BLaER1 treated with 17β-estradiol and CSF1 and Interleukin-3, amounts not matched to agents 10 nM and 100 nM (cell line): ENCODE measurements at regions not wholly inside any gene's neighbourhood (a gene's known extent, or its start where the extent isn't known, plus 50 kb on each side); places are given as distances from the start of the nearest gene placed in this dataset.

Experiments used
- H3K27ac ChIP-seq, 11 experiments: shearing (Covaris generic); formaldehyde crosslinking; 2 replicates each; pipeline ENCODE4 v1.8.1; 2022
- H3K27me3 ChIP-seq, 11 experiments: shearing (Covaris generic); formaldehyde crosslinking; 2 replicates each; pipeline ENCODE4 v1.8.1; 2022
- H3K36me3 ChIP-seq, 11 experiments: shearing (Covaris generic); formaldehyde crosslinking; 2 replicates each; pipeline ENCODE4 v1.8.1; 2022
- H3K4me1 ChIP-seq, 10 experiments: shearing (Covaris generic); formaldehyde crosslinking; 2 replicates each; pipeline ENCODE4 v1.8.1; 2022
- H3K4me2 ChIP-seq, 11 experiments: shearing (Covaris generic); formaldehyde crosslinking; 2 replicates each; pipeline ENCODE4 v1.8.1; 2022
- H3K4me3 ChIP-seq, 10 experiments: shearing (Covaris generic); formaldehyde crosslinking; 2 replicates each; pipeline ENCODE4 v1.8.1; 2022
- H3K9ac ChIP-seq, 11 experiments: shearing (Covaris generic); formaldehyde crosslinking; 2 replicates each; pipeline ENCODE4 v1.8.1; 2022
- H3K9me3 ChIP-seq, 11 experiments: shearing (Covaris generic); formaldehyde crosslinking; replicated peaks in 1 of 11; 2 replicates each; pipeline ENCODE4 v1.8.1; 2022
- H4K20me1 ChIP-seq, 11 experiments: shearing (Covaris generic); formaldehyde crosslinking; 2 replicates each; pipeline ENCODE4 v1.8.1; 2022
- Cebpa-rat ChIP-seq, 11 experiments: shearing (Covaris generic); IDR thresholded peaks; 2 replicates each; pipeline ENCODE4 v1.8.1; 2022

DNA sequence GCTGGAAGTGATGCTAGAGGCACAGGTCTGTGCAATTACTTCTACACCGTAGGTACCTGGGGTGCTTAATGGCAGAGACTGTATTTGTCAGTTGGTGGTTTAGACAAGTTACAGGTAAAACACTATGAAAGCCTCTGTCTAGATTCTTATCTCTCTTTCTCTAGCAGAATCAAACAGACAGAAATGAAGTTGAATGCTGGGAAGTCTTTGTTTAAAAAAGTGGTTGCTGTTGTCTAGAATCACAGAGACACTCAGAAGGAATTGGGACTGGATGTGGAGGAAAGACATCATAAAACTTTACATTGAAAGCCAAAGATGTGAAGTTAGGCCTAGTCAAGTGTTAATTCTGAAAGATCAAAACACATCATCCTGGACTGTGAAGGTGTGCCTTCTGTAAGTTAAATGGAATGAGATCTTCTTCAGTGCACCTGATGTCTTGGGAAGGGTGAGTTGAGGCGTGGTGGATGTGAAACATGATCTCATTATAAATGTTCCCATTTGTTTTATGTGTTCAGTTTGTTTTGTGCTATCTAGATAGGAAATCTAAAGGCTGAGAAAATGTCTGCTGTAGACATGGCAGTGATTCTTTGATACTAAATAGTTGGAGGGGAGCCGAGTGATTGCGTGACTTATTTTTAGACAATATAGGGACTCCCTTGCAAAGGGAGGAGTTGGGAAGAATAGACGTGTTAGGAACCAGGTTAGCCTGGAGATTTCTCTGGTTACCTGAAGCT lies 290.2 kb downstream of the SOX4 start:
- H3K36me3 ChIP-seq, result no peaks in the 10 kb centered on the region
- no peaks in the 10 kb centered on the region for H3K27me3 ChIP-seq
- H3K4me1 ChIP-seq, result no peaks in the 10 kb centered on the region
- H4K20me1 ChIP-seq, result no peaks in the 10 kb centered on the region
- no peak overlapping the region for H3K4me2 ChIP-seq
- H3K4me3 ChIP-seq, result no peak overlapping the region
- H3K27ac ChIP-seq, result no peak overlapping the region
- peaks cover 25 to 75% (median 60%) of the 10 kb centered on the region in 11 experiments for H3K9me3 ChIP-seq
- TF ChIP-seq Cebpa-rat (IDR thresholded peaks at IDR 0.05), result no peak
- no peak overlapping the region for H3K9ac ChIP-seq

DNA sequence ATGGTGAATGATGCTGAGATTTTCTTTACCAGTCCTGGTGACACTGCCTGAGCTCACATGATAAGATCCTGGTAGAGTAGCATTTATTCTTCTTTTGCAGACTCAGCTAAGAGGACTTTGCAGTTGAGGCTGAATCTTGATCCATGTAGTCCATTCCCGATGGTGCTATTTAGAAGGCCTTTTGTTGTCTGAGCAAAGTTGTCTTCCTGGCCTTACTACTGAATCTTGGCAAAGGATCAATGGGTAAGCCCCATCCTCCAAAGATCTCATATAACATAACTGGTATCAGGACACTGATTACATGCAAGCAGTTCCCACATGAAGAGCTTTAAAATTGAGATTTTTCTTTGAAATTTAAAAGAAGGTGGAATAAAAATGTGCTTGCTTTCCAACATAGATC lies 291.6 kb downstream of the SOX4 start:
- Histone ChIP-seq H3K36me3 (no peaks in the 10 kb centered on the region), H3K27ac (no peak overlapping the region), H4K20me1 (no peaks in the 10 kb centered on the region), H3K4me2 (no peak overlapping the region), H3K4me3 (no peak overlapping the region), H3K9me3 (peaks cover 17 to 70% (median 53%) of the 10 kb centered on the region in 11 experiments), H3K27me3 (no peaks in the 10 kb centered on the region), H3K4me1 (no peaks in the 10 kb centered on the region), H3K9ac (no peak overlapping the region)
- TF ChIP-seq Cebpa-rat (IDR thresholded peaks at IDR 0.05), result no peak

DNA sequence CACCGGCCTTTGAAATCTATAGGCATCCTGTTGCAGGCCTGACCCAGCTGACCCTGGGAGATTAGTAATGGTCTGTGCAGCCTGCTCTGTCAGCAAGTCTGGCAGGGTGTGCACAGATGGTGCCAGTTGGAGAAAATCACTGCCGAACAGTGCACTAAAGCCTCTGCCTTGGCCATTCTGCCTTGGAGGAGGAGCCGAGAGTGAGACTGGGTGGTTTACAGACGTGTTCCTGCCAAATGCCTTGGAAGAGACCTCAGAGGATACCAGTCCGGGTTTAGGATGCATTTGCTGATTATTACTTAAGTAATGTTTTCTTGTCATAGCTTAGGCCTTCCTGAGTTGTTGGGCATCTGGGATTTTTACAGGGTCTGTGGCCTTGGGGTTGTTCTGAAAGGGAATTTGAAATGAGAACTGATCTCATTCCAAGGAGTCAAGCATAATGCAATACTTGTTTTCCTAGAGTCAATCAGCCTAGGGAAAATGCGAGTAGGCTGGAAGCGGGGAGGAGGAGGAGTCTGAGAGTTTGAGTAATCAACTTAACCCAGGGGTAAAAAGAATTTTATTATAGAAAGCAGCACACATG lies 292.1 kb downstream of the SOX4 start:
- H3K9ac ChIP-seq, result no peak overlapping the region
- no peak overlapping the region for H3K27ac ChIP-seq
- no peaks in the 10 kb centered on the region for H3K4me1 ChIP-seq
- H3K36me3 ChIP-seq, result no peaks in the 10 kb centered on the region
- H3K4me3 ChIP-seq, result no peak overlapping the region
- H3K4me2 ChIP-seq, result no peak overlapping the region
- peaks cover 17 to 70% (median 51%) of the 10 kb centered on the region in 11 experiments for H3K9me3 ChIP-seq
- H4K20me1 ChIP-seq, result no peaks in the 10 kb centered on the region
- no peak for TF ChIP-seq Cebpa-rat (IDR thresholded peaks at IDR 0.05)
- H3K27me3 ChIP-seq, result no peaks in the 10 kb centered on the region

GRCh38 chr6:21886542-21887151 lies 293.1 kb downstream of the SOX4 start:
- Histone ChIP-seq H3K9me3 (peaks cover 17 to 69% (median 49%) of the 10 kb centered on the region in 11 experiments), H3K27me3 (no peaks in the 10 kb centered on the region), H3K9ac (no peak overlapping the region), H3K4me3 (no peak overlapping the region), H3K4me2 (no peak overlapping the region), H3K36me3 (no peaks in the 10 kb centered on the region), H3K4me1 (no peaks in the 10 kb centered on the region), H4K20me1 (no peaks in the 10 kb centered on the region), H3K27ac (no peak overlapping the region)
- TF ChIP-seq Cebpa-rat (IDR thresholded peaks at IDR 0.05), result no peak

GRCh38 chr6:21887231-21888185 lies 294.0 kb downstream of the SOX4 start:
- no peaks in the 10 kb centered on the region for H3K27me3 ChIP-seq
- no peak overlapping the region for H3K27ac ChIP-seq
- no peak overlapping the region for H3K4me3 ChIP-seq
- no peaks in the 10 kb centered on the region for H3K36me3 ChIP-seq
- no peak overlapping the region for H3K9ac ChIP-seq
- no peaks in the 10 kb centered on the region for H4K20me1 ChIP-seq
- H3K4me1 ChIP-seq, result no peaks in the 10 kb centered on the region
- peaks cover 17 to 64% (median 41%) of the 10 kb centered on the region in 11 experiments; a peak in 21 of 22 replicates for H3K9me3 ChIP-seq
- no peak for TF ChIP-seq Cebpa-rat (IDR thresholded peaks at IDR 0.05)
- H3K4me2 ChIP-seq, result no peak overlapping the region

GRCh38 chr6:21891080-21891479 lies 297.5 kb downstream of the SOX4 start:
- H3K4me1 ChIP-seq, result no peaks in the 10 kb centered on the region
- peaks cover 0 to 36% (median 19%) of the 10 kb centered on the region in 11 experiments; a peak in 16 of 22 replicates for H3K9me3 ChIP-seq
- TF ChIP-seq Cebpa-rat (IDR thresholded peaks at IDR 0.05), result no peak
- no peak overlapping the region for H3K27ac ChIP-seq
- H3K4me3 ChIP-seq, result no peak overlapping the region
- no peak overlapping the region for H3K4me2 ChIP-seq
- no peaks in the 10 kb centered on the region for H3K27me3 ChIP-seq
- H4K20me1 ChIP-seq, result no peaks in the 10 kb centered on the region
- no peak overlapping the region for H3K9ac ChIP-seq
- no peaks in the 10 kb centered on the region for H3K36me3 ChIP-seq

DNA sequence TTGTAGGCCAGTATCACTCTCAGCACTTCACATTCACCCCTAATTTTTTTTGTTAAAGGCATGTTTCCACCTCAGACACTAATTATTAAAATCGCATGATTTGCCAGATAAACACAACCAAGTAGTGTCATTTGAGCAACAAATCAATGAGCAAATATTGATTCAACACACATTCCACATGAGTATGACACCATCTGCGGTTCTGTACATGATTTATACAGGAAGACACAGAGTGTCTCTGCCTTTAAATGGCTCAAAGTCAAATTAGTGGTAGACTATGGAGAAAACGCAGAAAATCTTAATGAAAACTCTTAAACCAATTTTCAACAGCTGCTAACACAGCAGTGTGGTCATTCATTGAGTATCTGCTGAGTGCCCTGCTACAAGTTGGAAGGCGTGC lies 300.2 kb downstream of the SOX4 start:
- Histone ChIP-seq H4K20me1 (no peaks in the 10 kb centered on the region), H3K4me2 (no peak overlapping the region)

GRCh38 chr6:21895555-21895954 lies 302.0 kb downstream of the SOX4 start:
- no peaks in the 10 kb centered on the region for H3K36me3 ChIP-seq
- H3K27me3 ChIP-seq, result no peaks in the 10 kb centered on the region
- no peak overlapping the region for H3K27ac ChIP-seq
- TF ChIP-seq Cebpa-rat (IDR thresholded peaks at IDR 0.05), result no peak
- no peaks in the 10 kb centered on the region for H4K20me1 ChIP-seq
- H3K4me2 ChIP-seq, result no peak overlapping the region
- H3K4me3 ChIP-seq, result no peak overlapping the region
- no peaks in the 10 kb centered on the region for H3K4me1 ChIP-seq
- no peak overlapping the region for H3K9ac ChIP-seq
- H3K9me3 ChIP-seq, result peaks cover 0 to 22% (median 9%) of the 10 kb centered on the region in 11 experiments; a peak in 13 of 22 replicates

More for the DNA sequence above, 300.2 kb downstream of the SOX4 start:
- Histone ChIP-seq H3K36me3 (no peaks in the 10 kb centered on the region), H3K27ac (no peak overlapping the region), H3K4me1 (no peaks in the 10 kb centered on the region), H3K27me3 (no peaks in the 10 kb centered on the region), H3K9ac (no peak overlapping the region), H3K9me3 (peaks cover 0 to 32% (median 18%) of the 10 kb centered on the region in 11 experiments; a peak in 16 of 22 replicates), H3K4me3 (no peak overlapping the region)
- TF ChIP-seq Cebpa-rat (IDR thresholded peaks at IDR 0.05), result no peak
